ENCODE measurements at regions not wholly inside any gene's neighbourhood (a gene's known extent, or its start where the extent isn't known, plus 50 kb on each side); places are given as distances from the start of the nearest gene placed in this dataset.

GRCh38 chr1:14061204-14061603, 361.2 kb downstream of the PRDM2 start:
- TF ChIP-seq CTCF (IDR thresholded peaks at IDR 0.05; ENCODE audit: insufficient read depth, low read length, poor library complexity, severe bottlenecking), result no peak
- H3K27me3 ChIP-seq (replicated peaks; ENCODE audit: control insufficient read depth, insufficient read depth, low read length), result no peaks in the 10 kb centered on the region
- H3K36me3 ChIP-seq (ENCODE audit: control insufficient read depth, insufficient read depth, low read length), result no peaks in the 10 kb centered on the region
- no peak overlapping the region for H3K4me3 ChIP-seq (replicated peaks; ENCODE audit: low read depth, low read length)
- no peak for DNase-seq (ENCODE audit: extremely low read depth, insufficient read length)

GRCh38 chr1:14061722-14062121, 361.7 kb downstream of the PRDM2 start:
- Histone ChIP-seq H3K36me3 (ENCODE audit: control insufficient read depth, insufficient read depth, low read length) (no peaks in the 10 kb centered on the region), H3K27me3 (replicated peaks; ENCODE audit: control insufficient read depth, insufficient read depth, low read length) (no peaks in the 10 kb centered on the region), H3K4me3 (replicated peaks; ENCODE audit: low read depth, low read length) (no peak overlapping the region)
- no peak for TF ChIP-seq CTCF (IDR thresholded peaks at IDR 0.05; ENCODE audit: insufficient read depth, low read length, poor library complexity, severe bottlenecking)
- no peak for DNase-seq (ENCODE audit: extremely low read depth, insufficient read length)

- TF ChIP-seq CTCF (IDR thresholded peaks at IDR 0.05; ENCODE audit: insufficient read depth, low read length, poor library complexity, severe bottlenecking), result no peak
- Histone ChIP-seq H3K27me3 (replicated peaks; ENCODE audit: control insufficient read depth, insufficient read depth, low read length) (no peaks in the 10 kb centered on the region), H3K4me3 (replicated peaks; ENCODE audit: low read depth, low read length) (no peak overlapping the region), H3K36me3 (ENCODE audit: control insufficient read depth, insufficient read depth, low read length) (no peaks in the 10 kb centered on the region)
- no peak for DNase-seq (ENCODE audit: extremely low read depth, insufficient read length)
These were observed 362.7 kb downstream of the PRDM2 start for GRCh38 chr1:14062669-14063068.

- H3K36me3 ChIP-seq (ENCODE audit: control insufficient read depth, insufficient read depth, low read length), result no peaks in the 10 kb centered on the region
- H3K4me3 ChIP-seq (replicated peaks; ENCODE audit: low read depth, low read length), result no peak overlapping the region
- H3K27me3 ChIP-seq (replicated peaks; ENCODE audit: control insufficient read depth, insufficient read depth, low read length), result no peaks in the 10 kb centered on the region
- no peak for TF ChIP-seq CTCF (IDR thresholded peaks at IDR 0.05; ENCODE audit: insufficient read depth, low read length, poor library complexity, severe bottlenecking)
- no peak for DNase-seq (ENCODE audit: extremely low read depth, insufficient read length)
These were observed 364.9 kb downstream of the PRDM2 start for GRCh38 chr1:14064649-14065442.

GRCh38 chr1:14065486-14065885, 365.5 kb downstream of the PRDM2 start:
- no peak for DNase-seq (ENCODE audit: extremely low read depth, insufficient read length)
- H3K36me3 ChIP-seq (ENCODE audit: control insufficient read depth, insufficient read depth, low read length), result no peaks in the 10 kb centered on the region
- no peak for TF ChIP-seq CTCF (IDR thresholded peaks at IDR 0.05; ENCODE audit: insufficient read depth, low read length, poor library complexity, severe bottlenecking)
- H3K4me3 ChIP-seq (replicated peaks; ENCODE audit: low read depth, low read length), result no peak overlapping the region
- H3K27me3 ChIP-seq (replicated peaks; ENCODE audit: control insufficient read depth, insufficient read depth, low read length), result no peaks in the 10 kb centered on the region
